ENCODE measurements at regions not wholly inside any gene's neighbourhood (a gene's known extent, or its start where the extent isn't known, plus 50 kb on each side); places are given as distances from the start of the nearest gene placed in this dataset.

GRCh38 chr6:41404182-41404845, 68.9 kb downstream of the NCR2 start:
- DNase-seq, result no peak

GRCh38 chr6:41405941-41406727, 70.7 kb downstream of the NCR2 start:
- no peak for DNase-seq

GRCh38 chr6:41406728-41407489, 71.5 kb downstream of the NCR2 start:
- DNase-seq, result no peak

- no peak for DNase-seq
Observed at GRCh38 chr6:41408576-41408975, 73.2 kb downstream of the NCR2 start.

GRCh38 chr6:41408982-41409381, 73.6 kb downstream of the NCR2 start:
- no peak for DNase-seq

GRCh38 chr6:41409489-41409888, 74.1 kb downstream of the NCR2 start:
- no peak for DNase-seq

GRCh38 chr6:41411961-41412360, 76.6 kb downstream of the NCR2 start:
- no peak for DNase-seq

GRCh38 chr6:41413250-41413649, 77.8 kb downstream of the NCR2 start:
- no peak for DNase-seq

- no peak for DNase-seq
Observed at GRCh38 chr6:41416501-41416837, 81.1 kb downstream of the NCR2 start.

- no peak for DNase-seq
Observed at GRCh38 chr6:41418741-41419140, 83.3 kb downstream of the NCR2 start.

GRCh38 chr6:41419385-41419784, 84.0 kb downstream of the NCR2 start:
- DNase-seq, result no peak

GRCh38 chr6:41420186-41420585, 84.8 kb downstream of the NCR2 start:
- no peak for DNase-seq

- no peak for DNase-seq
Observed at GRCh38 chr6:41422161-41422560, 86.8 kb downstream of the NCR2 start.

- no peak for DNase-seq
Observed at GRCh38 chr6:41423002-41423401, 87.6 kb downstream of the NCR2 start.

GRCh38 chr6:41424370-41425058, 89.1 kb downstream of the NCR2 start:
- DNase-seq, result peak; percentile 79

- DNase-seq, result no peak
Observed at GRCh38 chr6:41425511-41425910, 90.1 kb downstream of the NCR2 start.

- no peak for DNase-seq
Observed at GRCh38 chr6:41426438-41426851, 91.0 kb downstream of the NCR2 start.

- DNase-seq, result no peak
Observed at GRCh38 chr6:41426888-41427641, 91.7 kb downstream of the NCR2 start.

GRCh38 chr6:41427642-41428335, 92.4 kb downstream of the NCR2 start:
- no peak for DNase-seq

GRCh38 chr6:41428336-41428995, 93.1 kb downstream of the NCR2 start:
- DNase-seq, result no peak

GRCh38 chr6:41428996-41429421, 93.6 kb downstream of the NCR2 start:
- no peak for DNase-seq
